Fibroblast of skin of right biceps (primary cell): ENCODE measurements at regions not wholly inside any gene's neighbourhood (a gene's known extent, or its start where the extent isn't known, plus 50 kb on each side); places are given as distances from the start of the nearest gene placed in this dataset.
"Not testable (repeated sequence)": the region's sequence is repeated elsewhere in the genome, so short reads cannot be mapped to it uniquely, and the experiment has no call there.

Experiments used
- DNase-seq: peaks from one replicate; pipeline ENCODE4 v3.0.0-alpha.2; 2013

- no peak for DNase-seq
Observed at GRCh38 chr11:103733889-103734288, 302.6 kb upstream of the DDI1 start.

- DNase-seq: peak; percentile 15
Observed at GRCh38 chr11:103735497-103736032, 300.9 kb upstream of the DDI1 start.

- no peak for DNase-seq
Observed at GRCh38 chr11:103736315-103737036, 300.0 kb upstream of the DDI1 start.

- DNase-seq: no peak
Observed at GRCh38 chr11:103737037-103737622, 299.3 kb upstream of the DDI1 start.

- DNase-seq: no peak
Observed at GRCh38 chr11:103737747-103738146, 298.7 kb upstream of the DDI1 start.

GRCh38 chr11:103739074-103739796 is 297.2 kb upstream of the DDI1 start:
- not testable (repeated sequence) for DNase-seq

GRCh38 chr11:103744496-103745153 is 291.8 kb upstream of the DDI1 start:
- no peak for DNase-seq

GRCh38 chr11:103749158-103749557 is 287.3 kb upstream of the DDI1 start:
- peak; percentile 10 for DNase-seq

- no peak for DNase-seq
Observed at GRCh38 chr11:103768816-103769215, 267.6 kb upstream of the DDI1 start.

GRCh38 chr11:103773059-103773458 is 263.4 kb upstream of the DDI1 start:
- DNase-seq: peak; percentile 88

- DNase-seq: no peak
Observed at GRCh38 chr11:103773537-103773936, 262.9 kb upstream of the DDI1 start.

GRCh38 chr11:103779054-103779453 is 257.4 kb upstream of the DDI1 start:
- DNase-seq: peak; percentile 68

GRCh38 chr11:103789952-103790351 is 246.5 kb upstream of the DDI1 start:
- no peak for DNase-seq

- peak; percentile 43 for DNase-seq
Observed at GRCh38 chr11:103792981-103793468, 243.4 kb upstream of the DDI1 start.

GRCh38 chr11:103794262-103794661 is 242.2 kb upstream of the DDI1 start:
- peak; percentile 76 for DNase-seq

GRCh38 chr11:103798026-103798425 is 238.4 kb upstream of the DDI1 start:
- DNase-seq: peak; percentile 79

GRCh38 chr11:103798446-103798845 is 238.0 kb upstream of the DDI1 start:
- peak; percentile 28 for DNase-seq

- DNase-seq: no peak
Observed at GRCh38 chr11:103800406-103801114, 235.9 kb upstream of the DDI1 start.

GRCh38 chr11:103803062-103803461 is 233.4 kb upstream of the DDI1 start:
- DNase-seq: peak; percentile 81

GRCh38 chr11:103805688-103806009 is 230.8 kb upstream of the DDI1 start:
- no peak for DNase-seq

GRCh38 chr11:103806130-103806895 is 230.1 kb upstream of the DDI1 start:
- peak; percentile 83 for DNase-seq

- DNase-seq: peak; percentile 63
Observed at GRCh38 chr11:103807806-103808205, 228.6 kb upstream of the DDI1 start.
